Esophagus muscularis mucosa (tissue), 3 donors: ENCODE measurements at regions not wholly inside any gene's neighbourhood (a gene's known extent, or its start where the extent isn't known, plus 50 kb on each side); places are given as distances from the start of the nearest gene placed in this dataset.

Experiments used
- POLR2AphosphoS5 ChIP-seq, 2 donors: sonication (generic); formaldehyde crosslinking; IDR thresholded peaks; one replicate each; pipeline ENCODE4 v1.6.1; 2017; ENCODE audit warnings: antibody characterized with exemption in 2 of 2
- TF ChIP-seq, protein P1 (sequence below), 3 experiments: fragments of 200-600 bp in 2 of 3; fragments of 450-650 bp in 1 of 3; sonication (generic) in 2 of 3; IDR thresholded peaks; one replicate each; pipeline ENCODE4 v1.5.1; 2017 to 2019; ENCODE audit warnings: antibody characterized with exemption in 3 of 3, mild to moderate bottlenecking in 2 of 3, moderate library complexity in 1 of 3

DNA sequence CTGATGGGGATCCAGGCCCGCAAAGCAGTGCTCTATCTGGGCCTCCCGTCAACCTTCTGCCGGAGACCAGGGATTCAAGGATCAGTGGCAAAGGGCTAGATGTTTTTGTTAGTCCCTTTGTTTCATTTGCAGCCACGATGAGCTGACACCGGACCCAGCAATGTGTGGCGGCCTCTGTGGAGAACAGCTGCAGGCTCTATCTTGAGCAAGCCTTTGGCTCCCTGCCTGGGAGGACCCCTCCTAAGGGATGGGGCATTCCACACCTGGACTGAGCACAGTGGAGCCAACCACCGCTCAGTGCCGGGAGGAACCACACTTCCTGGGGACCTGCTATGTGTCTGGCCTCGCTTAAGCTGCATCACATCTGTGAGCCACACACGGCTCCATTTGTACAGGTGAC lies 215.8 kb downstream of the RBFOX3 start:
- TF ChIP-seq, protein P1, sequence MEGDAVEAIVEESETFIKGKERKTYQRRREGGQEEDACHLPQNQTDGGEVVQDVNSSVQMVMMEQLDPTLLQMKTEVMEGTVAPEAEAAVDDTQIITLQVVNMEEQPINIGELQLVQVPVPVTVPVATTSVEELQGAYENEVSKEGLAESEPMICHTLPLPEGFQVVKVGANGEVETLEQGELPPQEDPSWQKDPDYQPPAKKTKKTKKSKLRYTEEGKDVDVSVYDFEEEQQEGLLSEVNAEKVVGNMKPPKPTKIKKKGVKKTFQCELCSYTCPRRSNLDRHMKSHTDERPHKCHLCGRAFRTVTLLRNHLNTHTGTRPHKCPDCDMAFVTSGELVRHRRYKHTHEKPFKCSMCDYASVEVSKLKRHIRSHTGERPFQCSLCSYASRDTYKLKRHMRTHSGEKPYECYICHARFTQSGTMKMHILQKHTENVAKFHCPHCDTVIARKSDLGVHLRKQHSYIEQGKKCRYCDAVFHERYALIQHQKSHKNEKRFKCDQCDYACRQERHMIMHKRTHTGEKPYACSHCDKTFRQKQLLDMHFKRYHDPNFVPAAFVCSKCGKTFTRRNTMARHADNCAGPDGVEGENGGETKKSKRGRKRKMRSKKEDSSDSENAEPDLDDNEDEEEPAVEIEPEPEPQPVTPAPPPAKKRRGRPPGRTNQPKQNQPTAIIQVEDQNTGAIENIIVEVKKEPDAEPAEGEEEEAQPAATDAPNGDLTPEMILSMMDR (IDR thresholded peaks at IDR 0.05) = no peak
- no peak for TF ChIP-seq POLR2AphosphoS5 (IDR thresholded peaks at IDR 0.05)
